Fibroblast of lung (primary cell): ENCODE measurements at regions not wholly inside any gene's neighbourhood (a gene's known extent, or its start where the extent isn't known, plus 50 kb on each side); places are given as distances from the start of the nearest gene placed in this dataset.

Source experiments
- DNase-seq, 2 donors: peaks; one replicate each; pipeline versions ENCODE4 v3.0.0 to v3.0.0-alpha.2; 2010; ENCODE audit warnings: low read depth in 2 of 2
- H2AFZ ChIP-seq: 2 replicates; pipeline ENCODE4 v1.5.1; 2012; ENCODE audit warnings: low read length, control low read depth, inconsistent platforms
- H3K27ac ChIP-seq: 2 replicates; pipeline ENCODE4 v1.5.1; 2011; ENCODE audit warnings: low read length, control low read depth; ENCODE audit not compliant: insufficient read depth
- H3K27me3 ChIP-seq: 2 replicates; pipeline ENCODE4 v1.5.1; 2011; ENCODE audit warnings: mild to moderate bottlenecking, low read length; ENCODE audit not compliant: control insufficient read depth, insufficient read depth
- H3K36me3 ChIP-seq: 2 replicates; pipeline ENCODE4 v1.5.1; 2011; ENCODE audit warnings: low read length; ENCODE audit not compliant: control insufficient read depth, insufficient read depth
- H3K4me1 ChIP-seq: 2 replicates; pipeline ENCODE4 v1.5.1; 2011; ENCODE audit warnings: low read length; ENCODE audit not compliant: control insufficient read depth, insufficient read depth; ENCODE audit errors: extremely low read depth
- H3K4me2 ChIP-seq: 2 replicates; pipeline ENCODE4 v1.5.1; 2011; ENCODE audit warnings: low read length, control low read depth; ENCODE audit not compliant: insufficient read depth; ENCODE audit errors: extremely low read depth
- H3K4me3 ChIP-seq, 4 experiments: fragments of 200-600 bp in 1 of 4; sonication (generic) in 1 of 4; replicated peaks in 1 of 4; 2 replicates each; pipeline ENCODE4 v1.5.1; 2011 to 2016; ENCODE audit warnings: low read length in 4 of 4, low read depth in 3 of 4, mild to moderate bottlenecking in 3 of 4, control low read depth in 2 of 4, inconsistent platforms in 1 of 4, mixed read lengths in 1 of 4; ENCODE audit not compliant: insufficient read depth in 1 of 4; ENCODE audit errors: control extremely low read depth in 1 of 4
- H3K79me2 ChIP-seq: 2 replicates; pipeline ENCODE4 v1.5.1; 2012; ENCODE audit warnings: mild to moderate bottlenecking, low read length, inconsistent platforms; ENCODE audit not compliant: control insufficient read depth, insufficient read depth
- H3K9ac ChIP-seq: 2 replicates; pipeline ENCODE4 v1.5.1; 2011; ENCODE audit warnings: mild to moderate bottlenecking, low read length, control low read depth; ENCODE audit not compliant: insufficient read depth
- H3K9me3 ChIP-seq: 2 replicates; pipeline ENCODE4 v1.5.1; 2012; ENCODE audit warnings: low read depth, low read length; ENCODE audit not compliant: control insufficient read depth, insufficient read depth
- H4K20me1 ChIP-seq: 2 replicates; pipeline ENCODE4 v1.5.1; 2011; ENCODE audit warnings: low read length; ENCODE audit not compliant: control insufficient read depth, insufficient read depth; ENCODE audit errors: extremely low read depth
- EZH2 ChIP-seq: IDR thresholded peaks from 2 replicates; pipeline ENCODE4 v1.5.1; 2012; ENCODE audit warnings: low read length, control low read depth, mild to moderate bottlenecking; ENCODE audit errors: missing control alignments
- TF ChIP-seq, protein P1 (sequence below), 2 donors: IDR thresholded peaks in 1 of 2; conservative IDR thresholded peaks in 1 of 2; 1 replicate in 1 of 2; 2 replicates in 1 of 2; pipeline ENCODE4 v1.5.1; 2011 to 2012; ENCODE audit warnings: low read length in 2 of 2, control low read depth in 1 of 2, inconsistent platforms in 1 of 2, low read depth in 1 of 2, mild to moderate bottlenecking in 1 of 2

DNA sequence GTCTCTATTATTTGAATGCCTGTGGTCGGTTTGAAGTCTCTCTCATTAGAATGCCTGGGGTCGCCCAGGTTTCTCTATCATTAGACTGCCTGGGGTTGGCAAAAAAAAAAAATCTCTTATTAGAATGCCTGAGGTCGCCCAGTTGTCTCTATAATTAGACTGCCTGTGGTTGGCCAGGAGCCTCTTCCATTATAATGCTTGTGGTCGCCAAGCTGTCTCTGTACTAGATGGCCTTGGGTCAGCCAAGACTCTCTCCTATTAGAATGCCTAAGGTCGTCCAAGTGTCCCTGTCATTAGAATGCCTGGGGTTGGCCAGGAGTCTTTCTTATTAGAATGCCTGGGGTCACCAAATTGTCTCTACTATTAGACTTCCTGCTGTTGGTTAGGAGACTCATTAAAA, 2228.4 kb downstream of the TP53TG3F start:
- no peak overlapping the region for H2AFZ ChIP-seq

GRCh38 chr16:35689764-35690163, 2230.4 kb downstream of the TP53TG3F start:
- no peak overlapping the region for H3K9ac ChIP-seq
- H3K4me2 ChIP-seq: no peak overlapping the region
- H2AFZ ChIP-seq: no peak overlapping the region
- no peak overlapping the region for H3K27ac ChIP-seq
- H3K4me3 ChIP-seq: no peak overlapping the region
- H4K20me1 ChIP-seq: no peaks in the 10 kb centered on the region
- H3K36me3 ChIP-seq: no peaks in the 10 kb centered on the region
- H3K4me1 ChIP-seq: no peaks in the 10 kb centered on the region
- no peaks in the 10 kb centered on the region for H3K9me3 ChIP-seq
- TF ChIP-seq, protein P1, sequence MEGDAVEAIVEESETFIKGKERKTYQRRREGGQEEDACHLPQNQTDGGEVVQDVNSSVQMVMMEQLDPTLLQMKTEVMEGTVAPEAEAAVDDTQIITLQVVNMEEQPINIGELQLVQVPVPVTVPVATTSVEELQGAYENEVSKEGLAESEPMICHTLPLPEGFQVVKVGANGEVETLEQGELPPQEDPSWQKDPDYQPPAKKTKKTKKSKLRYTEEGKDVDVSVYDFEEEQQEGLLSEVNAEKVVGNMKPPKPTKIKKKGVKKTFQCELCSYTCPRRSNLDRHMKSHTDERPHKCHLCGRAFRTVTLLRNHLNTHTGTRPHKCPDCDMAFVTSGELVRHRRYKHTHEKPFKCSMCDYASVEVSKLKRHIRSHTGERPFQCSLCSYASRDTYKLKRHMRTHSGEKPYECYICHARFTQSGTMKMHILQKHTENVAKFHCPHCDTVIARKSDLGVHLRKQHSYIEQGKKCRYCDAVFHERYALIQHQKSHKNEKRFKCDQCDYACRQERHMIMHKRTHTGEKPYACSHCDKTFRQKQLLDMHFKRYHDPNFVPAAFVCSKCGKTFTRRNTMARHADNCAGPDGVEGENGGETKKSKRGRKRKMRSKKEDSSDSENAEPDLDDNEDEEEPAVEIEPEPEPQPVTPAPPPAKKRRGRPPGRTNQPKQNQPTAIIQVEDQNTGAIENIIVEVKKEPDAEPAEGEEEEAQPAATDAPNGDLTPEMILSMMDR (conservative IDR thresholded peaks at IDR 0.05 in 1 of 2, IDR thresholded peaks at IDR 0.05 in 1 of 2; ENCODE audit: low read depth in 1 of 2, low read length in 2 of 2): no peak
- TF ChIP-seq EZH2: no peak
- DNase-seq: no peak
- no peaks in the 10 kb centered on the region for H3K27me3 ChIP-seq
- H3K79me2 ChIP-seq: no peaks in the 10 kb centered on the region

More for the DNA sequence above, 2228.4 kb downstream of the TP53TG3F start:
- Histone ChIP-seq H3K4me1 (no peaks in the 10 kb centered on the region), H3K27me3 (no peaks in the 10 kb centered on the region), H3K4me3 (no peak overlapping the region), H3K9ac (no peak overlapping the region), H3K36me3 (no peaks in the 10 kb centered on the region), H3K9me3 (no peaks in the 10 kb centered on the region), H3K79me2 (no peaks in the 10 kb centered on the region), H3K27ac (no peak overlapping the region), H3K4me2 (no peak overlapping the region), H4K20me1 (no peaks in the 10 kb centered on the region)
- no peak for TF ChIP-seq EZH2
- TF ChIP-seq, protein P1 (conservative IDR thresholded peaks at IDR 0.05 in 1 of 2, IDR thresholded peaks at IDR 0.05 in 1 of 2; ENCODE audit: low read depth in 1 of 2, low read length in 2 of 2): no peak
- no peak for DNase-seq

DNA sequence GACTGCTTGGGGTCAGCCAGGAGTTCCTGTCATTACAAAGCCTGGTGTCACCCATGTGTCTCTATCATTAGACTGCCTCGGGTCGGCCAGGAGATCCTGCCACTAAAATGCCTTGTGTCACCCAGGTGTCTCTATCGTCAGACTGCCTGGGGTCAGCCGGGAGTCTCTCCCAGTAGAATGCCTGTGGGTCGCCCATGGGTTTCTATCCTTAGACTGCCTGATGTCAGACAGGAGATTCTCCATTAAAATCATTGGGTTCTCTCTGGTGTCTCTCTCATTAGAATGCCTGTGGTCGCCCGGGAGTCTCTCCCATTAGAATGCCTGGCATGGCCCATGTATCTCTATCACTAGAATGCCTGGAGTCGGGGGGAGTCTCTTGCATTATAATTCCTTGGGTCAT, 2231.0 kb downstream of the TP53TG3F start:
- no peak overlapping the region for H3K27ac ChIP-seq
- TF ChIP-seq, protein P1 (conservative IDR thresholded peaks at IDR 0.05 in 1 of 2, IDR thresholded peaks at IDR 0.05 in 1 of 2; ENCODE audit: low read depth in 1 of 2, low read length in 2 of 2): no peak
- TF ChIP-seq EZH2: no peak
- no peak overlapping the region for H2AFZ ChIP-seq
- no peaks in the 10 kb centered on the region for H3K79me2 ChIP-seq
- H3K27me3 ChIP-seq: no peaks in the 10 kb centered on the region
- no peak overlapping the region for H3K9ac ChIP-seq
- H3K36me3 ChIP-seq: no peaks in the 10 kb centered on the region
- no peak overlapping the region for H3K4me2 ChIP-seq
- H3K9me3 ChIP-seq: no peaks in the 10 kb centered on the region
- H3K4me3 ChIP-seq: no peak overlapping the region
- no peaks in the 10 kb centered on the region for H3K4me1 ChIP-seq
- H4K20me1 ChIP-seq: no peaks in the 10 kb centered on the region
- no peak for DNase-seq
